H9 (cell line): ENCODE measurements at regions not wholly inside any gene's neighbourhood (a gene's known extent, or its start where the extent isn't known, plus 50 kb on each side); places are given as distances from the start of the nearest gene placed in this dataset.

ENCODE experiments used
- DNase-seq: peaks from one replicate; pipeline ENCODE4 v3.0.0-alpha.2; 2017
- H2AFZ ChIP-seq: one replicate; pipeline ENCODE4 v1.6.1; 2013; ENCODE audit warnings: mild to moderate bottlenecking, low read length, control low read depth, moderate library complexity
- H2AK5ac ChIP-seq: 2 replicates; pipeline ENCODE4 v1.6.1; 2013; ENCODE audit warnings: low read length, control low read depth, mixed read lengths; ENCODE audit not compliant: insufficient read length
- H2BK120ac ChIP-seq: one replicate; pipeline ENCODE4 v1.6.1; 2013; ENCODE audit warnings: low read depth, mild to moderate bottlenecking, low read length, control low read depth, inconsistent platforms; ENCODE audit not compliant: poor library complexity, severe bottlenecking
- H2BK12ac ChIP-seq: 2 replicates; pipeline ENCODE4 v1.6.1; 2013; ENCODE audit warnings: low read length, control low read depth, mixed read lengths, low read depth; ENCODE audit not compliant: insufficient read length
- H2BK15ac ChIP-seq: 2 replicates; pipeline ENCODE4 v1.6.1; 2013; ENCODE audit warnings: low read depth, low read length, control low read depth
- H2BK20ac ChIP-seq: one replicate; pipeline ENCODE4 v1.6.1; 2013; ENCODE audit warnings: low read depth, mild to moderate bottlenecking, low read length, control low read depth, inconsistent platforms; ENCODE audit not compliant: poor library complexity, severe bottlenecking
- H2BK5ac ChIP-seq: 2 replicates; pipeline ENCODE4 v1.6.1; 2013; ENCODE audit warnings: low read length, control low read depth, mixed read lengths; ENCODE audit not compliant: insufficient read length
- H3K14ac ChIP-seq: 2 replicates; pipeline ENCODE4 v1.6.1; 2013; ENCODE audit warnings: low read length, control low read depth; ENCODE audit not compliant: insufficient read depth
- H3K18ac ChIP-seq: 2 replicates; pipeline ENCODE4 v1.6.1; 2013; ENCODE audit warnings: low read depth, mild to moderate bottlenecking, mixed read lengths, low read length, control low read depth; ENCODE audit not compliant: insufficient read length
- H3K23ac ChIP-seq: 2 replicates; pipeline ENCODE4 v1.6.1; 2013; ENCODE audit warnings: low read length, control low read depth, mixed read lengths, low read depth; ENCODE audit not compliant: insufficient read length
- H3K23me2 ChIP-seq: 2 replicates; pipeline ENCODE4 v1.6.1; 2013; ENCODE audit warnings: low read depth, mild to moderate bottlenecking, mixed read lengths, low read length, control low read depth; ENCODE audit not compliant: insufficient read length, poor library complexity, severe bottlenecking
- H3K27ac ChIP-seq: 2 replicates; pipeline ENCODE4 v1.5.1; 2013; ENCODE audit warnings: low read length, control low read depth, mixed read lengths, low read depth; ENCODE audit not compliant: insufficient read length
- H3K27me3 ChIP-seq: 2 replicates; pipeline ENCODE4 v1.6.1; 2013; ENCODE audit warnings: low read length, control low read depth, inconsistent platforms; ENCODE audit not compliant: insufficient read depth
- H3K4ac ChIP-seq: 2 replicates; pipeline ENCODE4 v1.6.1; 2013; ENCODE audit warnings: low read depth, mild to moderate bottlenecking, control low read depth, inconsistent platforms, low read length, moderate library complexity
- H3K4me1 ChIP-seq: 2 replicates; pipeline ENCODE4 v1.6.1; 2013; ENCODE audit warnings: low read length, control low read depth, inconsistent platforms; ENCODE audit not compliant: insufficient read depth
- H3K4me2 ChIP-seq: 2 replicates; pipeline ENCODE4 v1.6.1; 2013; ENCODE audit warnings: low read length, control low read depth, mixed read lengths; ENCODE audit not compliant: insufficient read length, insufficient read depth
- H3K56ac ChIP-seq: 2 replicates; pipeline ENCODE4 v1.6.1; 2013; ENCODE audit warnings: low read depth, mild to moderate bottlenecking, mixed read lengths, low read length, control low read depth; ENCODE audit not compliant: insufficient read length
- H3K79me1 ChIP-seq: 2 replicates; pipeline ENCODE4 v1.6.1; 2013; ENCODE audit warnings: low read depth, mild to moderate bottlenecking, moderate library complexity, low read length, control low read depth, inconsistent platforms; ENCODE audit not compliant: insufficient read depth, poor library complexity, severe bottlenecking
- H3K79me2 ChIP-seq: 2 replicates; pipeline ENCODE4 v1.6.1; 2013; ENCODE audit warnings: low read length, control low read depth, inconsistent platforms; ENCODE audit not compliant: insufficient read depth
- H3K9ac ChIP-seq: 2 replicates; pipeline ENCODE4 v1.6.1; 2013; ENCODE audit warnings: low read length, control low read depth, mixed read lengths; ENCODE audit not compliant: insufficient read length; ENCODE audit errors: extremely low read depth
- H3K9me3 ChIP-seq: one replicate; pipeline ENCODE4 v1.6.1; 2013; ENCODE audit warnings: low read depth, low read length, inconsistent platforms; ENCODE audit not compliant: control insufficient read depth
- H3T11ph ChIP-seq: one replicate; pipeline ENCODE4 v1.6.1; 2013; ENCODE audit warnings: mild to moderate bottlenecking, low read length, control low read depth, inconsistent platforms
- H4K20me1 ChIP-seq: one replicate; pipeline ENCODE4 v1.6.1; 2013; ENCODE audit not compliant: control insufficient read depth, insufficient read length, insufficient read depth
- H4K5ac ChIP-seq: 2 replicates; pipeline ENCODE4 v1.6.1; 2013; ENCODE audit warnings: low read depth, mild to moderate bottlenecking, mixed read lengths, low read length, control low read depth; ENCODE audit not compliant: insufficient read length
- H4K8ac ChIP-seq: replicated peaks from 2 replicates; pipeline ENCODE4 v1.6.1; 2013; ENCODE audit warnings: low read length, control low read depth, mixed read lengths, low read depth; ENCODE audit not compliant: insufficient read length
- H4K91ac ChIP-seq: 2 replicates; pipeline ENCODE4 v1.6.1; 2013; ENCODE audit warnings: low read depth, mild to moderate bottlenecking, moderate library complexity, mixed read lengths, low read length, control low read depth; ENCODE audit not compliant: insufficient read length
- H3K27ac Mint-ChIP-seq, 3 experiments: 2 replicates in 2 of 3; 3 replicates in 1 of 3; pipeline ENCODE4 v1.8.0; 2020 to 2021; ENCODE audit warnings: mixed read lengths in 3 of 3, mild to moderate bottlenecking in 1 of 3, moderate library complexity in 1 of 3
- H3K27me3 Mint-ChIP-seq: 2 replicates; pipeline ENCODE4 v1.8.0; 2021; ENCODE audit warnings: low read depth, mild to moderate bottlenecking, moderate library complexity, mixed read lengths
- H3K36me3 Mint-ChIP-seq, 3 experiments: 2 replicates in 2 of 3; 3 replicates in 1 of 3; pipeline ENCODE4 v1.8.0; 2020 to 2021; ENCODE audit warnings: low read depth in 3 of 3, mixed read lengths in 3 of 3; ENCODE audit not compliant: insufficient read depth in 1 of 3
- H3K4me1 Mint-ChIP-seq, 2 experiments: 2 replicates each; pipeline ENCODE4 v1.8.0; 2020; ENCODE audit warnings: mixed read lengths in 2 of 2
- H3K4me3 Mint-ChIP-seq, 2 experiments: 2 replicates in 1 of 2; 3 replicates in 1 of 2; pipeline ENCODE4 v1.8.0; 2020 to 2021; ENCODE audit warnings: mild to moderate bottlenecking in 2 of 2, mixed read lengths in 2 of 2, moderate library complexity in 1 of 2
- H3K9me3 Mint-ChIP-seq, 2 experiments: 2 replicates in 1 of 2; 3 replicates in 1 of 2; pipeline ENCODE4 v1.8.0; 2020; ENCODE audit warnings: mild to moderate bottlenecking in 2 of 2, mixed read lengths in 2 of 2, moderate library complexity in 1 of 2
- CTCF ChIP-seq: fragments of 200-600 bp; sonication (generic); conservative IDR thresholded peaks from 3 replicates; pipeline ENCODE4 v1.8.0; 2021; ENCODE audit warnings: antibody characterized with exemption, mild to moderate bottlenecking
- WGBS: extraction: QIAGEN DNeasy Blood & Tissue Kit; methylation state at CpG from one replicate; pipeline ENCODE4 v1.1.7; 2013; ENCODE audit warnings: missing lambda C conversion rate, low lambda C conversion rate, mixed read lengths; ENCODE audit not compliant: insufficient read length; ENCODE audit errors: extremely low coverage; 5-methylcytosine and 5-hydroxymethylcytosine counted together

GRCh38 chr1:3986686-3987218 lies 86.7 kb upstream of the C1orf174 start:
- no CpG with 5 or more reads among the region's 13 CpGs for WGBS
- Mint-ChIP-seq H3K4me3 (no peak overlapping the region), H3K36me3 (no peaks in the 10 kb centered on the region; a peak in 1 of 7 replicates), H3K27me3 (peaks cover 2% of the 10 kb centered on the region; the same call in 1 of the 2 replicates), H3K9me3 (0 out of 5 replicates have a peak, but pooled peaks cover 0 to 2% of the 10 kb centered on the region in 2 experiments), H3K27ac (no peak overlapping the region), H3K4me1 (peaks cover 4 to 9% of the 10 kb centered on the region in 2 experiments)
- no peak overlapping the region for H4K5ac ChIP-seq
- no peak overlapping the region for H3K23ac ChIP-seq
- no peaks in the 10 kb centered on the region for H3K27me3 ChIP-seq
- no peaks in the 10 kb centered on the region for H3K9me3 ChIP-seq
- H2BK20ac ChIP-seq = no peak overlapping the region
- no peak overlapping the region for H4K8ac ChIP-seq
- no peak overlapping the region for H3K27ac ChIP-seq
- H3K56ac ChIP-seq = no peak overlapping the region
- no peaks in the 10 kb centered on the region for H3K79me2 ChIP-seq
- H3K23me2 ChIP-seq = no peaks in the 10 kb centered on the region
- H3K14ac ChIP-seq = no peak overlapping the region; the same call in 1 of the 2 replicates
- DNase-seq = no peak
- H3K9ac ChIP-seq = no peak overlapping the region
- no peaks in the 10 kb centered on the region for H3K79me1 ChIP-seq
- no peak overlapping the region for H2AK5ac ChIP-seq
- H2AFZ ChIP-seq = no peak overlapping the region
- no peak overlapping the region for H2BK5ac ChIP-seq
- no peak overlapping the region for H3K18ac ChIP-seq
- H2BK15ac ChIP-seq = no peak overlapping the region
- H2BK120ac ChIP-seq = no peak overlapping the region
- no peak overlapping the region for H3T11ph ChIP-seq
- no peak overlapping the region for H3K4ac ChIP-seq
- no peaks in the 10 kb centered on the region for H3K4me1 ChIP-seq
- no peak overlapping the region for H2BK12ac ChIP-seq
- H3K4me2 ChIP-seq = no peak overlapping the region
- TF ChIP-seq CTCF = no peak
- H4K91ac ChIP-seq = no peak overlapping the region
- H4K20me1 ChIP-seq = no peaks in the 10 kb centered on the region
